Stimulated activated naive B cell treated with anti-CD40 and anti-IgM and Interleukin-4, amounts not matched to agents 10 μg/mL and 1 μg/mL and 100 μg/mL, for 72 hours (primary cell): ENCODE measurements at regions not wholly inside any gene's neighbourhood (a gene's known extent, or its start where the extent isn't known, plus 50 kb on each side); places are given as distances from the start of the nearest gene placed in this dataset.
"Not testable (repeated sequence)": the region's sequence is repeated elsewhere in the genome, so short reads cannot be mapped to it uniquely, and the experiment has no call there.

Source experiments
- ATAC-seq, 2 donors: fragments of 150-1000 bp; cut with Tn5 transposase; replicated peaks; 2 replicates each; pipeline ENCODE4 v1.10.0; 2021; ENCODE audit warnings: moderate library complexity in 1 of 2
- DNase-seq: peaks from one replicate; pipeline ENCODE4 v3.0.0; 2021
- H3K27ac Mint-ChIP-seq: one replicate; pipeline ENCODE4 v1.8.0; 2022; ENCODE audit warnings: mild to moderate bottlenecking, mixed read lengths
- H3K27me3 Mint-ChIP-seq, 2 donors: one replicate each; pipeline ENCODE4 v1.8.0; 2022; ENCODE audit warnings: mixed read lengths in 2 of 2
- H3K36me3 Mint-ChIP-seq, 2 donors: one replicate each; pipeline ENCODE4 v1.8.0; 2022; ENCODE audit warnings: mixed read lengths in 2 of 2, mild to moderate bottlenecking in 1 of 2
- H3K4me1 Mint-ChIP-seq, 2 donors: one replicate each; pipeline ENCODE4 v1.8.0; 2022; ENCODE audit warnings: mixed read lengths in 2 of 2, mild to moderate bottlenecking in 1 of 2
- H3K4me3 Mint-ChIP-seq, 2 donors: one replicate each; pipeline ENCODE4 v1.8.0; 2022; ENCODE audit warnings: mild to moderate bottlenecking in 2 of 2, mixed read lengths in 2 of 2, moderate library complexity in 1 of 2
- H3K9me3 Mint-ChIP-seq, 2 donors: one replicate each; pipeline ENCODE4 v1.8.0; 2022; ENCODE audit warnings: mixed read lengths in 2 of 2, mild to moderate bottlenecking in 1 of 2

- Mint-ChIP-seq H3K9me3 (no peaks in the 10 kb centered on the region), H3K4me1 (peaks cover 7 to 10% of the 10 kb centered on the region in 2 donors), H3K4me3 (no peak overlapping the region), H3K36me3 (no peaks in the 10 kb centered on the region), H3K27ac (no peak overlapping the region), H3K27me3 (peaks cover 8 to 12% of the 10 kb centered on the region in 2 donors)
- DNase-seq (no peak), ATAC-seq (no peak)
These were observed 102.1 kb upstream of the GPR6 start for GRCh38 chr6:109875973-109876372.

GRCh38 chr6:109877028-109878004 lies 100.8 kb upstream of the GPR6 start:
- no peak for ATAC-seq
- H3K27me3 Mint-ChIP-seq, result peaks cover 8 to 12% of the 10 kb centered on the region in 2 donors
- DNase-seq, result no peak
- no peaks in the 10 kb centered on the region for H3K36me3 Mint-ChIP-seq
- H3K4me3 Mint-ChIP-seq, result no peak overlapping the region
- peaks cover 7 to 10% of the 10 kb centered on the region in 2 donors for H3K4me1 Mint-ChIP-seq
- no peaks in the 10 kb centered on the region for H3K9me3 Mint-ChIP-seq
- H3K27ac Mint-ChIP-seq, result no peak overlapping the region

- not testable (repeated sequence) for DNase-seq
These were observed 100.0 kb upstream of the GPR6 start for GRCh38 chr6:109878005-109878690.

GRCh38 chr6:109879081-109879480 lies 99.0 kb upstream of the GPR6 start:
- H3K4me3 Mint-ChIP-seq, H3K36me3 Mint-ChIP-seq, H3K9me3 Mint-ChIP-seq, DNase-seq, ATAC-seq, H3K27ac Mint-ChIP-seq, H3K4me1 Mint-ChIP-seq: not testable (repeated sequence)
- peaks cover 8 to 12% of the 10 kb centered on the region in 2 donors for H3K27me3 Mint-ChIP-seq

More at GRCh38 chr6:109878005-109878690, 100.0 kb upstream of the GPR6 start:
- not testable (repeated sequence) for H3K36me3 Mint-ChIP-seq, ATAC-seq, H3K4me3 Mint-ChIP-seq, H3K4me1 Mint-ChIP-seq, H3K9me3 Mint-ChIP-seq, H3K27ac Mint-ChIP-seq
- H3K27me3 Mint-ChIP-seq, result peaks cover 8 to 12% of the 10 kb centered on the region in 2 donors

GRCh38 chr6:109879521-109879920 lies 98.6 kb upstream of the GPR6 start:
- Mint-ChIP-seq H3K4me1 (no peaks in the 10 kb centered on the region), H3K9me3 (no peaks in the 10 kb centered on the region), H3K27me3 (peaks cover 8 to 12% of the 10 kb centered on the region in 2 donors), H3K27ac (no peak overlapping the region), H3K36me3 (no peaks in the 10 kb centered on the region), H3K4me3 (no peak overlapping the region)
- DNase-seq, result no peak
- no peak for ATAC-seq

GRCh38 chr6:109881069-109881468 lies 97.0 kb upstream of the GPR6 start:
- ATAC-seq, H3K36me3 Mint-ChIP-seq, DNase-seq, H3K4me3 Mint-ChIP-seq, H3K27ac Mint-ChIP-seq, H3K9me3 Mint-ChIP-seq, H3K4me1 Mint-ChIP-seq: not testable (repeated sequence)
- peaks cover 8 to 12% of the 10 kb centered on the region in 2 donors for H3K27me3 Mint-ChIP-seq

GRCh38 chr6:109881953-109882490 lies 96.1 kb upstream of the GPR6 start:
- not testable (repeated sequence) for H3K9me3 Mint-ChIP-seq, ATAC-seq, H3K36me3 Mint-ChIP-seq, H3K4me1 Mint-ChIP-seq, H3K27me3 Mint-ChIP-seq, H3K27ac Mint-ChIP-seq, H3K4me3 Mint-ChIP-seq, DNase-seq

- ATAC-seq (peak; percentile 42 to 48), DNase-seq (no peak)
- peaks cover 15 to 23% of the 10 kb centered on the region in 2 donors for H3K36me3 Mint-ChIP-seq
- H3K27me3 Mint-ChIP-seq, result no peaks in the 10 kb centered on the region
- no peak overlapping the region for H3K4me3 Mint-ChIP-seq
- peaks cover 10 to 15% of the 10 kb centered on the region in 2 donors for H3K9me3 Mint-ChIP-seq
- H3K4me1 Mint-ChIP-seq, result peaks cover 31 to 47% of the 10 kb centered on the region in 2 donors
- H3K27ac Mint-ChIP-seq, result peak overlapping the region; percentile 20
These were observed 86.2 kb upstream of the GPR6 start for GRCh38 chr6:109891924-109892323.

- Mint-ChIP-seq H3K27me3 (no peaks in the 10 kb centered on the region), H3K27ac (peak overlapping the region; percentile 95), H3K4me3 (no peak overlapping the region), H3K36me3 (peaks cover 15 to 23% of the 10 kb centered on the region in 2 donors), H3K9me3 (peaks cover 10 to 15% of the 10 kb centered on the region in 2 donors), H3K4me1 (peaks cover 36 to 55% of the 10 kb centered on the region in 2 donors)
- DNase-seq (no peak), ATAC-seq (no peak)
These were observed 85.4 kb upstream of the GPR6 start for GRCh38 chr6:109892451-109893435.

GRCh38 chr6:109893606-109894005 lies 84.5 kb upstream of the GPR6 start:
- peaks cover 15 to 23% of the 10 kb centered on the region in 2 donors for H3K36me3 Mint-ChIP-seq
- peak overlapping the region; percentile 43 to 65 for H3K4me3 Mint-ChIP-seq
- ATAC-seq (no peak), DNase-seq (no peak)
- peak overlapping the region; percentile 95 for H3K27ac Mint-ChIP-seq
- H3K4me1 Mint-ChIP-seq, result peaks cover 39 to 57% of the 10 kb centered on the region in 2 donors
- H3K9me3 Mint-ChIP-seq, result peaks cover 10 to 15% of the 10 kb centered on the region in 2 donors
- H3K27me3 Mint-ChIP-seq, result no peaks in the 10 kb centered on the region

GRCh38 chr6:109894181-109894580 lies 83.9 kb upstream of the GPR6 start:
- peaks cover 10 to 15% of the 10 kb centered on the region in 2 donors for H3K9me3 Mint-ChIP-seq
- H3K4me1 Mint-ChIP-seq, result peaks cover 39 to 57% of the 10 kb centered on the region in 2 donors
- H3K27ac Mint-ChIP-seq, result peak overlapping the region; percentile 95
- H3K27me3 Mint-ChIP-seq, result no peaks in the 10 kb centered on the region
- peak; percentile 58 for DNase-seq
- peaks cover 15 to 23% of the 10 kb centered on the region in 2 donors for H3K36me3 Mint-ChIP-seq
- peak; percentile 96 to 97 for ATAC-seq
- H3K4me3 Mint-ChIP-seq, result peak overlapping the region; percentile 43 to 65

GRCh38 chr6:109896341-109896740 lies 81.8 kb upstream of the GPR6 start:
- DNase-seq (no peak), ATAC-seq (no peak)
- Mint-ChIP-seq H3K36me3 (peaks cover 15 to 23% of the 10 kb centered on the region in 2 donors), H3K4me1 (peaks cover 39 to 57% of the 10 kb centered on the region in 2 donors), H3K27me3 (no peaks in the 10 kb centered on the region), H3K4me3 (no peak overlapping the region), H3K9me3 (peaks cover 10 to 15% of the 10 kb centered on the region in 2 donors), H3K27ac (peak overlapping the region; percentile 52)

GRCh38 chr6:109897025-109897424 lies 81.1 kb upstream of the GPR6 start:
- DNase-seq (no peak), ATAC-seq (no peak)
- Mint-ChIP-seq H3K27ac (no peak overlapping the region), H3K4me3 (no peak overlapping the region), H3K9me3 (peaks cover 9 to 15% of the 10 kb centered on the region in 2 donors), H3K4me1 (peaks cover 34 to 52% of the 10 kb centered on the region in 2 donors), H3K27me3 (no peaks in the 10 kb centered on the region), H3K36me3 (peaks cover 14 to 23% of the 10 kb centered on the region in 2 donors)
